H7 (cell line): ENCODE measurements at regions not wholly inside any gene's neighbourhood (a gene's known extent, or its start where the extent isn't known, plus 50 kb on each side); places are given as distances from the start of the nearest gene placed in this dataset.
A peak's percentile ranks its signal among the peaks of the same experiment; 100 is the strongest.
"Not testable (repeated sequence)": the region's sequence is repeated elsewhere in the genome, so short reads cannot be mapped to it uniquely, and the experiment has no call there.

ENCODE experiments used
- DNase-seq: peaks from one replicate; pipeline ENCODE4 v3.0.0; 2012
- H3K27me3 ChIP-seq: 2 replicates; pipeline ENCODE4 v1.6.0; 2011; ENCODE audit warnings: mild to moderate bottlenecking, low read length; ENCODE audit not compliant: control insufficient read depth, insufficient read depth
- H3K36me3 ChIP-seq: replicated peaks from 2 replicates; pipeline ENCODE4 v1.5.1; 2011; ENCODE audit warnings: low read length; ENCODE audit not compliant: control insufficient read depth, insufficient read depth
- H3K4me3 ChIP-seq: 2 replicates; pipeline ENCODE4 v1.5.1; 2011; ENCODE audit warnings: low read depth, mild to moderate bottlenecking, control low read depth, low read length, moderate library complexity; ENCODE audit not compliant: insufficient read depth

DNA sequence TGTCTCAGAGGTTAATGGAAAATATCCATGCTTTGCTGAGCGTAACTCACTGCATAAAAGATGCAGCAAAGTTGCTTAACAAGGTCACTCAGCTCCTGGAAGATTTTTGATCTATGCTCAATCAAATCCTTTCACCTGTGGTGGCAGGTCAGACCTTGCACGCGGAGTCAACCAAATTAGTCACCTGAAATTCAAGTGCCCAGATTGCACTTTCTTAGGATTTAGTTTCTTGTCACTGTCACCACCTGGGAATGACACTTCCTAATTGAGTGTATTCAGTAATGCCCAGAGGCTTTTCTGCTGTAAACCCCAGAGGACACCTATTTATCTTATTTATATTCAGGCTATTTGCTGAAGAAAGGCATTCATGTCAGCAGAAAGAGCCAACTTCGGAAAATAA, 215.8 kb upstream of the SMIM31 start:
- DNase-seq, result no peak
- Histone ChIP-seq H3K36me3 (no peaks in the 10 kb centered on the region), H3K4me3 (no peak overlapping the region)

DNA sequence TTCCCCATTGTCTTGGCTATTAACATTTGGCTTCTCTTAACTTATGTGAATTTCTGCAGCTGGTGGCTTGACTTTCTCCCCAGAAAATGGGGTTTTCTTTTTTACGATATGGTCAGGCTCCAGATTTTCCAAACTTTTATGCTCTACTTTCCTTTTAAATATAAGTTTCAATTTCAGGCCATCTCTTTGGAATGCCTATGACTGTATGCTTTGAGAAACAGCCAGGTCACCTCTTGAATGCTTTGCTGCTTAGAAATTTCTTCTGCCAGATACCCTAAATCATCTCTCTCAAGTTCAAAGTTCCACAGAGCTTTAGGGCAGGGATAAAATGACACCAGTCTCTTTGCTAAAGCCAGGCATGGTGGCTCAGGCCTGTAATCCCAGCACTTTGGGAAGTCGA, 212.9 kb upstream of the SMIM31 start:
- Histone ChIP-seq H3K27me3 (no peaks in the 10 kb centered on the region), H3K4me3 (no peak overlapping the region), H3K36me3 (no peaks in the 10 kb centered on the region)
- no peak for DNase-seq

More for the DNA sequence above, 215.8 kb upstream of the SMIM31 start:
- H3K27me3 ChIP-seq, result no peaks in the 10 kb centered on the region

DNA sequence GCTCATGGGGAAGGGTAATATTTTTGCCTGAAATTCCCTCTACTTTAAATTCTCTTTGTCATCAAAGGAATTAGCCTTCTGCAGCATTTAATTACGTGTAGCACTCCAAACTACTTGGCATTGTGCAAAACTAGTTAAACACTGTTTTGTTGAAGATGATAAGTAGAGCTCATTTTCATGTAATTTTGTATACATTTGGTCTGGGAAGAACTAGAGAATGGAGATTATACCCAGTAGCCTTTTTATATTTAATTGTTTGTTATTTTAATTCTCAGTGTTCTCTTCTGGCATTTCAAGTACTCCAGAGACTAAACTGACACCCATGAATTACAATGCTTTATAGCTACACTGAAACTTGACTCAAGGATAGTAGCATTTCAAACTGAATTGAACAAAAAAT, 211.5 kb upstream of the SMIM31 start:
- Histone ChIP-seq H3K27me3 (no peaks in the 10 kb centered on the region), H3K4me3 (no peak overlapping the region), H3K36me3 (no peaks in the 10 kb centered on the region)
- no peak for DNase-seq

DNA sequence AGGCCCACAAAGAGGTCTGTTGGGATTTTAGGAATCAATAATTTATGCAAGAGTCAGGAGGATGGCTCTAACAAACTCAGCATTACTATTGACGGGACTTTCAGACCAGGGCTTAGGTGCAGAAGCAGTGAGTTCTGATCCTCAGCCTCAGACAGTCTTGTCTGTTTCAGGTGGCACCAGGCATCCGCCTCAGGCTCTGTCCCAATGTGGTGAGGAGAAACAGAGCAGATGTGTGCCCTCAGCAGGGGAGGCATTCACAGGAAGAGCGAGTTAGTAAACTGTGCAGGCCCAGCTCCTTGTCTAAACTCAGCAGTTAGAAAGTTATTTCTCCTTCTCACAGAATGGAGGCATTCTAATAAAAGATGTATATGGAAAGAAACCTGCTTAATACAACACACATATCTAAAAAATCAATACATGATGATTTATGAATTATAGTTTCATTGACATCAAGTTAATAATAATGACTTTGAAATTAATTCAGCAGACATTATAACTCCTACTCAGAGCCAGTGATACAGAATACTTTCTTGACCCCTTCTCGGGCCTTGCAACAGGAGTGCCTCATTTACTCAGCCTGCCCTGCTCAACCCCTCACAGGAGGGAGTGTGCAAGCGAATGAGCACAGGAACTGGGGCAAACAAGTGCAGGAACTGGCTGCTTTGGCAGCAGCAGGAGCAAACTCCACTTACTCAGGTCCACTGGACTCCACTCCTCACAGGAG, 202.8 kb upstream of the SMIM31 start:
- Histone ChIP-seq H3K4me3 (no peak overlapping the region), H3K27me3 (no peaks in the 10 kb centered on the region), H3K36me3 (no peaks in the 10 kb centered on the region)
- DNase-seq, result peak; percentile 8

DNA sequence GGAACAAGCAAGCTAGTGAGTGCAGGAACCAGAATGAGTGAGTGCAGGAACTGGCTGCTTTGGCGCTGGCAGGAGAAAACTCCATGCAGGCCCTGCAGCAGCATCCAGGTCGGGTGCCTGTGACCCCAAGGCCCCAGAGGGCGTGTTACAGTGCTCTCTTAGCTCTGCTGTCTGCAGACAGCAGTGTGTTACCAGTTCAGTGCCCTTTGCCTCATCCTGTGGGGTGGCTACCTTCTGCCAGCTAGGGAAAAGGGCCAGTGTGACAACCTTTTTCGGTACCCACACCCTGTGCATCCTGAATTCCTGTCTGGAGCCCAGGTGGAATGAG, 202.3 kb upstream of the SMIM31 start:
- no peak overlapping the region for H3K4me3 ChIP-seq
- H3K27me3 ChIP-seq, result no peaks in the 10 kb centered on the region
- H3K36me3 ChIP-seq, result no peaks in the 10 kb centered on the region
- DNase-seq, result no peak

DNA sequence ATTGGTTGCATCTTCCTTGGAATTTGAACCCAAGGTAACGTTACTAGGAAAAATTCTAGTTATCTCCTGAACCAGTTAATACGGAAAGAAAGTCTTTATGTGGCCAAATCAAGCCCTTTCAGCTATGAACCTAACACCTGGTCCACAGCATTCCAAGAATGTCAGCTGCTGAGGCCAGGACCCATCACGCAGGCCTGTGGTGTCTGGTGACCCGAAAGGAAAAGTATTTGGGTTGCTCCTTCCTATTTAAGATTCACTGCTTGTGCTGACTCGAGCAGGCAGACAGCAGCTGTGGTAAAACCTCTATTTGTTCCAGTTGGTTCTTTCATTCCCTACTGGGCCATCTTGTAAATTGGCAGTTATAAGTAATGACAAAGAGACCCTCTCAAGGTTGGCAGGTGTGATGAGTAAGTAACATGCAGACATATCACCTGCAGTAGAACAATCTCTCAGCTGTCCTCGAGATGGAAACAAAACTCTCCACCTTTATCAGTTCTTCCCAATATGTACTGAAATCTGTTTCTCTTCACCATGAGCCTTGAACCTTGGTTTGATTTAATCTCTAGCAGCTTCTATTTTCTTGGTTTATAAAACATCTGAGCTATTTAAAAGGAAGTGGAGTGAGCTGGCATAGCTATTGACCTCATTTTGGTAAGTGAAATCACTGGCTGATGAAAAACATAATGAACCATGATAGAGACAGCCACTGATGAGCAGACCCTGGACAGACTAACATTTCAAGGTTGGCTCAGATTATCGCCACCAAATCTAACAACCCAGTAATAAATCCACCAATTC, 182.1 kb upstream of the SMIM31 start:
- no peaks in the 10 kb centered on the region for H3K36me3 ChIP-seq
- H3K4me3 ChIP-seq, result no peak overlapping the region
- H3K27me3 ChIP-seq, result no peaks in the 10 kb centered on the region
- DNase-seq, result no peak

DNA sequence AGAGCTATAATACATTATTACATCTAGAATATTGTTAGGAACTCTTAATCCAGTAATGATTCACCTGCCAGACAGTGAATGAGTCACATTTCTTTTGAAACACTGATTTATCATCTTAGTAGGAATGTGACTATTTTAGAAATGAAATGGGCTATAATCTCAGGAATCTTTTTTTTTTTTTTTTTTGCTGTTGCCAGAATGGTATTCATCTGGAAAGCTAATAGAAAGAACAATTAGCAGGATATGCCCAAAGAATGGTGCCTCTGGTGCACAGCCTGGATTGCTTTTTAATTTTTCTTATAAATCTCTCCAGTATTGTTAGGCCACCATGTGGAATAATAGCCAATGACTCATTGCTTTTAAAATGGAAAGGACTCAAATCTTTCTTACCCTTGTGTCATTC, 181.1 kb upstream of the SMIM31 start:
- H3K27me3 ChIP-seq, result no peaks in the 10 kb centered on the region
- no peak for DNase-seq
- H3K4me3 ChIP-seq, result no peak overlapping the region
- H3K36me3 ChIP-seq, result no peaks in the 10 kb centered on the region

DNA sequence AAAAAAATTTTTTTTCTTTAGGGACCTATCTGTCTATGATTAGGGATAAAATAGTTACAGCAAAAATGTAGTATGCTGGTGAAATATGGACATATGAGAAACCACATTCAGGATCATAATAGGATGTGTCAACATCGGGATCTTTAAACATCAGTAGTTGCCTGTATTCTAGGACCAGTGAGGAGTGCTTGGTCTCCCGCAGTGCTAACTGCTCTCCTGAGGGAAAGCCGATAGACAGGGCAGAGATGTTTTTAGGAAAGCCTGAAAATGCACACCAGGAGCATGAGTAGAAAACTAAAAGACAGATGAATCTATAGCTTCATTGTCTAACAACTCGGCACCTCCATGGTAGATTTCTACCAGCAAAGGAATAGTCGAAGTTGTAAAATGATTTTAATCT, 178.1 kb upstream of the SMIM31 start:
- no peaks in the 10 kb centered on the region for H3K36me3 ChIP-seq
- H3K27me3 ChIP-seq, result no peaks in the 10 kb centered on the region
- no peak for DNase-seq
- H3K4me3 ChIP-seq, result no peak overlapping the region

DNA sequence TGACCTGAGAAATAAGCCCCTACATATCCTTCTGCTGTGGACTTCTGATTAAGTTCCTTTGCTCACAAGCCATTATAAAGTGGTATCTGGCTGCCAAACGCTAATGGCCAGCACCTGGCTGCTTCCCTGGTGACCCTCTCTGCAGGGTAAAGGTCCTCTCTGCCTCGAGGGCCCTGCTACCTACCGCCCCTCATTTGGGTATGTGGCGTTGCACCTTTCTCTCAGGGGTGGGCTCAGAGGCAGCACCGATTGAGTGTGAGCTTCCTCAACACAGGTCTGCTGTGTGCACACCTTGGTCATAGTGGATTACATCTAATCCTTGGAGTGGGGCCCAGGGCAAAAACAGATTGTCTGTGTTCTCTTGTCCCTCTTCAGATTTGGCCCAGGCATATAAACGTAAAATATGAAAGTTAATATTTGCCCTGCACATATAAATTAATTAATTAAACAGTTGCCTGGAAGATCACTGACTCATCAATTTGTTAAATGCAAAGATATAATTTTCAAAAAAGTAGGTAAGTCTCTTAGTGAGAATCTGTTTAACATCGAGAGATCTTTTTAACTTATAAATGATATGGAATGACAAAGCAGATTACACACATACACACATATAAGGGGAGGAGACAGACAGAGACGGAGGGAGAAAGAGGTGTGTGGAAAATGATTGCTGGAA, 174.5 kb upstream of the SMIM31 start:
- Histone ChIP-seq H3K4me3 (no peak overlapping the region), H3K27me3 (no peaks in the 10 kb centered on the region), H3K36me3 (no peaks in the 10 kb centered on the region)
- DNase-seq, result no peak

DNA sequence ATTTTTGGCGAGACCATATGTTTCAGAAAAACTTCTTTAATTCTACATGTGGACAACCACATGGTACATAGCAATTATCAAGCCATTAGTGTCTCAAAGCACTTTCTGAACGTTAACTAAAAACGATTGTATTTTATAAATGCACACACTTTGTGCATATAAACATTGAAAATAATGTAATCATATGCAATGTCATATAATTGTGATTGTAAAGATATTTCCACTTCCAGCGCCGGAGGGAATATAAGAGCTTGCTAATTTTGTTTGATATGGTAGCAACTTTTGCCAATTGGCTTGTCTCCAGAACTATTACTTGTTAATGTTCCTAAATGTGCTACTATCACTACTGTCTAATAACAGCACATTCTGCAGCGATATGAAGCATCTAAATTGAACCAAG, 162.3 kb upstream of the SMIM31 start:
- no peak for DNase-seq

DNA sequence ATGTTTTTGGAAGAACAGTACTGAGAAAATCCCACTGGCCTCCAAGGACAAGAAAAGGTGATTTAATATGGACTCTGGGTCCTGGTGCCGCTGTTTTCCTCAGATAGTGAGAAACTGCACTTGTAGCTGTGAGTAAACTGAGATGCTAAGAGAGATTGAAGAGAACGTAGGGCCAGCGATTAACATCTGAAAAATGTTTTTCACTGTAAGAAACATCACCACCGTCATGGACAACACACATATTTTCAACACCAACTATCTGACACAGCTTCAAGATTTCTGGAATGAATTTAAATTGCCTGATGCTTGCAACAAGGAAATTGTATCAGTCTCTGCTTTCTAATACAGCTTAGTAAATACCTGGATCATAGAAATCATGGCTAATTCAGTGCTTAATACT, 158.2 kb upstream of the SMIM31 start:
- DNase-seq, result no peak

More for the DNA sequence above, 162.3 kb upstream of the SMIM31 start:
- no peak overlapping the region for H3K4me3 ChIP-seq
- no peaks in the 10 kb centered on the region for H3K27me3 ChIP-seq
- H3K36me3 ChIP-seq, result no peaks in the 10 kb centered on the region

DNA sequence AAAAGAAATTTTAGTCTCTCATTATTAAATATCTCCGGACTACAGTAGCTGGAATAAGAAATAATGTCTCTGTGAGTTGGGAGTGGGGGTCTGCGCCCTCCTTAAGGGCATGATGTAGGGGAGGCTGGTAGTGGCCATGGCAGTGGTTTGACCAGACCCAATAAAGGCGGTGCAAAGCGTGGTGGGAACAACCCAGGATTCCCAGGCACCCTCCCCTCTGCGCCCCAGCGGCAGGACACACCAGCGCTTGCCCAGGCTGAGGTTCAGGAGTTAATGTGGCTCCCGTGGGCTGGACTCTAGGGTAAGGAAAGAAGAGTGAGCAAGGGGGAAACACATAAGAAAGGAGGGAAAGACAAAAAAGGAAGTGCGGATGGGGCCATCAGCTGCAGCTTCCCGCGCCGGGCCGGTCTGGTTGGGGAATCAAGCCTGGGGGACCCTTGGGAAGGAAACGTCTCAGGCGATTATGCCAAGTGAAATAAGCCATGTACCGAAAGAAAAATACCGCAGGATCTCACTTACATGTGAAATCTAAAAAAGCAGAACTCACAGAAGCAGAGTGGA, 157.5 kb upstream of the SMIM31 start:
- Histone ChIP-seq H3K36me3 (no peaks in the 10 kb centered on the region), H3K4me3 (no peak overlapping the region), H3K27me3 (no peaks in the 10 kb centered on the region)
- peak; percentile 12 for DNase-seq

More for the DNA sequence above, 158.2 kb upstream of the SMIM31 start:
- H3K27me3 ChIP-seq, result no peaks in the 10 kb centered on the region
- no peak overlapping the region for H3K4me3 ChIP-seq
- no peaks in the 10 kb centered on the region for H3K36me3 ChIP-seq

DNA sequence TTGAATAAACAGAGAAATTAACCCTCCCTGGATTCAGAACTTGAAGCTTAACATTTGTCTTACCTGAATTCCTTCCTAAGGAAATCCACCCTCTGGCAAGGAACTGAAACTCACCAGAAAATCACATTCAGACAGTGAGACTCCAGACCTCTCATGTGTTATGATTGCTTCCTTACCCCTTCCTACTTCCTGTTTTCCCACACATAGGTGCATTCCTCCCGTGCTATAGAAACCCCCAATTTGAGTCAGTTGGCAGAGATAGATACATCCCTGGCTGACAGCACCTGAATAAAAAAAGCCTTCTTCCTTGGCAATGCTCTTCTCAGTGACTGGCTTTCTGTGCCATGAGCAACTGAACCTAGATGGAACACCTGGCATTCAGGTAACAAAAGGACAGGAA, 157.0 kb upstream of the SMIM31 start:
- no peaks in the 10 kb centered on the region for H3K27me3 ChIP-seq
- no peak overlapping the region for H3K4me3 ChIP-seq
- no peaks in the 10 kb centered on the region for H3K36me3 ChIP-seq
- DNase-seq, result peak; percentile 4

DNA sequence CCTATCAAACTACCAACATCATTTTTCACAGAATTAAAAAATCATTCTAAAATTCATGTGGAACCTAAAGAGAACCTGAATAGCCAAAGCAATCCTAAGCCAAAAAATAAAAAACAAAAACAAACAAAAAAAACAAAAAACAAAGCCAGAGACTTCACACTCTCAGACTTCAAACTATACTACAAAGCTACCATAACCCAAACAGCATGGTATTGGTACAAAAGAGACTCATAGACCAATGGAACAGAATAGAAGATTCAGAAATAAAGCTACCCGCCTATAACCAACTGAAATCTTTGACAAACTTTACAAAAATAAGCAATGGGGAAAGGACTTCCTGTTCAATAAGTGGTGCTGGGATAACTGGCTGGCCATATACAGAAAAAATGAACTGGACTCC, 152.3 kb upstream of the SMIM31 start:
- no peak for DNase-seq
- H3K36me3 ChIP-seq, result no peaks in the 10 kb centered on the region
- H3K27me3 ChIP-seq, result no peaks in the 10 kb centered on the region
- H3K4me3 ChIP-seq, result no peak overlapping the region

DNA sequence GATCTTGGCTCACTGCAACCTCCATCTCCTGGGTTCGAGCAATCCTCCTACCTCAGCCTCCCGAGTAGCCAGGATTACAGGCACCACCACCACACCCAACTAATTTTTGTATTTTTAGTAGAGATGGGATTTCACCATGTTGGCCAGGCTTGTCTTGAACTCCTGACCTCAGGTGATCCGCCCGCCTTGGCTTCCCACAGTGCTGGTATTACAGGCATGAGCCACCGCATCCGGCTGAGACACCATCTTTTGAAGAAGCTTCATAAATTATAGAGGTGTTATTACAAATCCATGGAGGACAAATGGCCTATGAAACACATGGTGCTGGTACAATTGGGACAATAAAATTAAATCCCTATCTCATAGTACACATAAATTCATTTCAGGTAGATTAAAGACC, 148.1 kb upstream of the SMIM31 start:
- H3K4me3 ChIP-seq, DNase-seq, H3K27me3 ChIP-seq, H3K36me3 ChIP-seq: not testable (repeated sequence)
